Activated T-cell treated with anti-CD3 and anti-CD28 coated beads, Interleukin-2, amount 50 U/mL, for 48 hours (primary cell): ENCODE measurements at regions not wholly inside any gene's neighbourhood (a gene's known extent, or its start where the extent isn't known, plus 50 kb on each side); places are given as distances from the start of the nearest gene placed in this dataset.

Source experiments
- DNase-seq, 2 experiments: peaks; one replicate each; pipeline ENCODE4 v3.0.0-alpha.2; 2020

DNA sequence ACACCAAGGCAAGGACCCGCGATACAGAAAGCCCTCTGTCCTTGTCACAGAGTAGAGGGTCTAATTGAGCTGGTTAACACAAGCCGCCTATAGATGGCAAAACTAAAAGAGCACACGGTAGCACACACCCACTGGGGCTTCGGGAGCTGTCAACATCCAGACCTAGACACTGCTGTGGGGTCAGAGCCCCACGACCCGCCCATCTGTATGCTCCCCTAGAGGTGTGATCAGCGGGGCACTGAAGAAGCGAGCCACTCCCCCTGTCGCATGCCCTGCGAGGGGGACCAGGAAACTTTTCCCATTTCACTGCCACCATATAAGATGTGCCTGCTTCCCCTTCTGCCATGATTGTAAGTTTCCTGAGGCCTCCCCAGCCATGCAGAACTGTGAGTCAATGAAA, 1255.8 kb upstream of the CDH8 start:
- DNase-seq = no peak

- DNase-seq = peak in 1 of 2 experiments; percentile 14
These were observed 1253.7 kb upstream of the CDH8 start for GRCh38 chr16:63289834-63290460.

- no peak for DNase-seq
These were observed 1251.2 kb upstream of the CDH8 start for GRCh38 chr16:63287401-63287800.

DNA sequence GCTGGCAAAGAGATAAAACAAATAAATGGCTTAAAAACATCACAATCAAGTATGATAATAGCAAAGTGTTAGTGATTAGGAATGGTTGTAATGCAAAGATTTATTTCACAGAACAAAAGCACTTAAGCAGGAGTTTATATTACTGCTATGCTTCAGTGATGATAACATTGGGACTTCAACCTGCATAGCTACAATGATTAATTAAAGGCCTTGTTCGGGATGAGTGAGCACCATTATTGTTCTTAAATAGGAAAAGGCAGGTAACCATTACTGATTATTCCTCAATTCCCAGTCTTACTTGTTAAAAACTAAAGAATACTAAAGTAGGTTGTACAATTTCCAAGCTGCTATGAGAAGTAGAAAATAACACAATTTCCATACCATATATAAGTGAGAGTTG, 1247.5 kb upstream of the CDH8 start:
- DNase-seq = no peak

- DNase-seq = no peak
These were observed 1208.4 kb upstream of the CDH8 start for GRCh38 chr16:63244631-63245030.

DNA sequence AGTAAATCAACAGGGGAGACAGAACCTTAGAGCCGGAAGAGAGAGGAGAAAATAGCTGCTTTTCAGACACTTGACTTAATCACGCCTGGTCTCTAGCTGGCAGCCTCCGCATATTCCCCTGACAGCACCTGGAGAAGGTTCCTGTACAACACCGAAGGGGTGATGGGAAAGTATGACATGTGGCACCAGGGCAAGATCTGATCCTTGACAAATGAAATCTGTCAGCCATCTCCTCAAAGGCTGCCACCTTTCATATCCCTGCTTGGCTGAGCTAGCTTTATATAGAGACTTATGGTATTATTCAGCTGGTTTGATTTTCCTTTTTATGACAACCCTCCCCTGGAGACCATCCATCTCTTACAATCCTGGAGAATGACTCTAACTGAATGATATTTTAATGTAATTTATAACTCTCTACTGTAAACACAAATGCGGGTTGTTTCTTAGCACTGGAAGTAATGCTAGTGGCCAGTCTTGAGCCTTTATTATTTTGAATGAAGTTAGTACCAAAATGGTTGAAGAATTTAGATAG, 1205.3 kb upstream of the CDH8 start:
- no peak for DNase-seq

DNA sequence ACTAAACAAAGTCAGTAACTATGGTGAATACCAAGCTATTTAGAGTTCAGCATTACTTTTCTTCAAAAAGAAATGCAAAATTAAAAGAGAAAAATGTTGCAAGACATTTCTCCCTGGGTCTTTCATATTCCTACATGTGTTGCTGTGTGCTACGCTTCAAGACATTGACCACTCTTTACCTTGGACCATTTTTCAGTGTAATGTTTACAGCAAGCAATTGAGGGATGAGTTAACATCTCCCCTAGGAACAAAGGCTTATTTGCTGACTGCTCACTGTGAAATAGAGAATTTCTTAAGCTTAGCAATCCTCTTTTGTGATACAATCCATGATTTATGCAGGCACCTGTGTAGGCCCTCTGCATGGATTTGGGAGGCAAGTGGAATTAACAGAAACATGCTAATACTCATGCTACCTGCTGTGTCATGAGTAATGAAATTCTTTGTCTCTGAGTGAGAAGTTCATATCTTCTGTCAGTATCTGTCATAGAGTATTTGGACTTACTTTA, 1202.9 kb upstream of the CDH8 start:
- DNase-seq = no peak

- no peak for DNase-seq
These were observed 1194.3 kb upstream of the CDH8 start for GRCh38 chr16:63230421-63231040.

DNA sequence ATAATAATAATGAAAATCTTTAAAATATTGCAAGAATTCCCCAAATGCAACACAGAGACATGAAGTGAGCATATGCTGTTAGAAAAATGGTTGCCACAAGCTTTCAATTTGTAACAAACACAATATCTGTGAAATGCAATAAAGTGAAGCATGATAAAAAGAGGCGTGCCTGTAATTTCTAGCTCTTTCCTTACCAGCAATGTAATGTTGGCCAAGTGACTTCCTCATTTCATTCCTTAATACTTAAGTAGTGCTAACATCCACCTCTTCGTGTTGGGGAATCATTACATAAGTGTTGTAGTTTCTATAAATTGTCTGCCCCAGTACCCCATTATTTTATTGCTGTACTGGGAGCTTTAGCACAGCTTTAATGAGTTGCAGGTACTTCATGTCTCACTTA, 1192.0 kb upstream of the CDH8 start:
- DNase-seq = no peak

GRCh38 chr16:63223851-63224250, 1187.6 kb upstream of the CDH8 start:
- no peak for DNase-seq

GRCh38 chr16:63216696-63217423, 1180.6 kb upstream of the CDH8 start:
- DNase-seq = no peak

- DNase-seq = no peak
These were observed 1165.6 kb upstream of the CDH8 start for GRCh38 chr16:63201851-63202250.

GRCh38 chr16:63200940-63201339, 1164.7 kb upstream of the CDH8 start:
- no peak for DNase-seq

- no peak for DNase-seq
These were observed 1159.1 kb upstream of the CDH8 start for GRCh38 chr16:63195336-63195735.

DNA sequence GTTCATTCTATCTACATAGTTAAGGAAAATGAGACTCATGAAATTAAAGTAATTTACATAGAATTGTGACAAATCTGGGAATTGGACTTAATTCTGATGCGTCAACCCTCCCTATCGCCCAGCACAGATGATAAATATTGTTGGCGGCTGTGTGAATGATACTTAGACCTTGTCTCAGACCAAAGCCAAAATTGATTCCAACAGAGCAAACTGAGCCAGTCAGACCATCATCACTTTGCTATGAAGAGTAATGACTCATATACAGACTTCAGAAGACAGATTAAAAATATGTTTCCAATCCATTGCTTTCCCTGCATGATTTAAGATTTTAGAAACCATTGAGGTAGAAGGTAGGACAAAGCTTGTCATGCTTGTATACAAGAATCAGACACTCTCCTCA, 1156.7 kb upstream of the CDH8 start:
- DNase-seq = no peak

DNA sequence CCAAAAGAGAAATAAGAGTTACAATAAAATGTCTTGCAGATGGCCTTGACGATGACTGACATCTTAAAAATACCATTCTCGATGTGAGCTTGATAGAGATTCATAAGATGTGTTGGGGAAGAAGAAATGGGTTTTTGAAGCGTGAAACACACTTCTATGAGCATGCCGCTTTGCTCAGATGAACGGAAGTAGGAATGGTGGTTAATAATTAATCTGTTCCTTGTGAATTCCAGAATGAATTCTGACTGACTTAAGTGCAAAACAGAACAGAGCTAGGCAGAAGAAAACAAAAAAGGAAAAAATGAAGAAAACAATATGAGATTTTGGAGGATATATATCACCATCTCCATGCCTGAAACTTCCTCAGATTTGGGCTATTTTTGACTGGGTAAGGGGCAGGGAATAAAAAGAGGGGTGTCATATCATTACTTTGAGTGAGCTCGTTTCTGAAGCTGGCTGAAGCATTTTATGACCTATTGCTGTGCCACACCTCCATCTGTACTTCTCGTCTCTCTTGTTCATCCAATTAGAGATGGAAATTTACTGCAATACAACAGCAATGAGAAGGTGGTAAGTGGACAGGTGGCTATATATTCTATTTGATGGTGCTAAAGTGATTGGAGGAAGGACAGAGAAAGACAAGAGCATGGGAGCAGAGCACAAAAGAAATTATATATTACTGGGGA, 1152.0 kb upstream of the CDH8 start:
- DNase-seq = no peak

DNA sequence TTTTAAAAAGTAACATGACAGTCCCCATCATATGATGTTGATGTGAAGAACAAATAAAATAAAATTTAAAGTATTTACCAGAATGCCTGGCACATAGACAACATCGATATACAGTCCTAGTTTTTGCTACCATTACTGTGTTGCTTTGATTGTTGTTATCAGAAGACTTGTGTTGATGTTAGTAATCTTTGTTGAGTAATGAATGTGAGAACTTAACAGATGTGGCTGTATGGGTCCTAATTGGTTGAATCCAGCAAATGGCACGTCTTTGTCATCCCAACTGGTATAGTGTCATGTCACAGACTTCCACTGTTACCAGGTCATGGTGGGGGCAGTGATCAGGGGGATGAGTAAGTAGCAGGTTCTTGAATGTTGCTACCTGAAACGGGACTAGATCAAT, 1151.4 kb upstream of the CDH8 start:
- DNase-seq = no peak

DNA sequence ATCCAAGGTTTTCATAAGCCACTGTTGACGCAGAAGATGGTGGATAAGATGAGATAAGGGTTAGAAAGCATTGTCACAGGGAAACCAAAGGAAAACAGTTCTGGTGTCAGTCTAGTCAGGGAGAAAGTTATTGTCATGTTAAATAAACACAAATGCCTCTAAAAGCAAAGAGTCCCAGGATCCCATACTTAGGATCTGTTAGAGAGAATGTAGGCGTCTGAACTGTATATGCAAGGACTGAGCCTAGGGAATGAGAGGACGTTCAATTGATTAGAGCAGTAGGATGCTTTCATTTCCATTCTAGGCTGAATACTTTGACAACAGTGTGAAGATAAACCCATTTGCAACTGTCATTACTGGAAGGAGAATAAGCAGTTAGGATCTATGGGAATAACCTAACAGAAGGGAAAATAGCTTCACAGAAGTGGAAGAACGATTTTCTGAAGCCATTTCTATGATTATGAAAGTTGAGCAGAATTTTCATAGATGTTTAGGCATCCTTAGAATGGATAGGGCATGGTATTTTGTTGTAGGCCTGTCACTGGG, 1149.1 kb upstream of the CDH8 start:
- DNase-seq = no peak

- DNase-seq = no peak
These were observed 1147.5 kb upstream of the CDH8 start for GRCh38 chr16:63183743-63184142.

DNA sequence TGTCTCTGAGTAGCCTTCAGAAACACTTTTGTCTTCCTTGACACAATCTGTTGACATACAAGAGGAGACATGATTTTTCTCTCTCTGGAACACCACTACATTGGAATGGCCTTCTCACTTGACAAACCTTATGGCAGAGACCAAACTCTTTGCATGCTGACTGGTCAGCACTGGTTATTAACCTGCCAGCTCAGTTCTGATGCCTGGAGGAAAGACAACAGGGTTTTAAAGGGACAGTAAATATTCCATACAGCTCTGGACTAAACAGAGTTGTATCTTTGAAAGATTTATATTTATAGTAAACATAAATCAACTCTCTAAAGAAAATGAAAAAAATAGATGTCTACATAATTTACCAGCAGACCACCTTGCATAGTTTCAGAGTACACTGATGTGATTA, 1139.1 kb upstream of the CDH8 start:
- no peak for DNase-seq

- no peak for DNase-seq
These were observed 1138.6 kb upstream of the CDH8 start for GRCh38 chr16:63174801-63175200.

GRCh38 chr16:63171545-63171944, 1135.3 kb upstream of the CDH8 start:
- no peak for DNase-seq

DNA sequence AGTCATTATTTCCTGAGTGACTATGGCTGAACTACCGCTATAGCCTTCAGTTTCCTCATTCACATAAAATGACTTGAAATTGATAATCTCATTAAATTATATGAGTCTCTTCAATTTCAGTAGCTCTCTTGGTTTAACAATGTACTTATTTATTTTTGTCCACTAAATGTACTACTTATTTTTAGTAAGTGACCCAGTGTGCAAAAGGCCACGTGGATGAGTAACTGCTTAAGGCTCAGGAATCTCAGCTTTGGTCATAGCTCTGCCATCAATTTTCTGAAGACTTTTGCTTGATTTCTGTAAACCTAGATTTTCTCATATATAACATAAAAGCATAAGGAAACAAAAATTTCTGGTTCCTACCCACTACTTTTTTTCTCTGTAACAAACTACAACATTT, 1132.9 kb upstream of the CDH8 start:
- no peak for DNase-seq
